HCT116 (cell line): ENCODE measurements at regions not wholly inside any gene's neighbourhood (a gene's known extent, or its start where the extent isn't known, plus 50 kb on each side); places are given as distances from the start of the nearest gene placed in this dataset.

ENCODE experiments used
- ATAC-seq: fragments of 200-7000 bp; cut with Tn5 transposase; 2 replicates; pipeline ENCODE4 v1.9.1; 2020; ENCODE audit warnings: mild to moderate bottlenecking, moderate library complexity
- BruUV-seq: library from RNA; stranded (reverse); fragments of 400-500 nt; replicated peaks from 2 replicates; lab custom pipeline; 2021; lab: Mats Ljungman, UMichigan
- CTCF ChIA-PET: fragments of 300-600 bp; sonication (Branson Sonifier 250); formaldehyde crosslinking; loops from one replicate; lab custom pipeline; 2021; ENCODE audit warnings: antibody characterized with exemption; lab: Charles Lee
- POLR2A ChIA-PET: fragments of 300-600, 350-600 bp; sonication (Branson Sonifier 250); formaldehyde crosslinking; loops from one replicate; lab custom pipeline; 2021; ENCODE audit warnings: antibody characterized with exemption; lab: Charles Lee
- RAD21 ChIA-PET, 2 experiments: fragments of 300-600 bp; sonication (Branson Sonifier 250); formaldehyde crosslinking; loops; one replicate each; lab custom pipeline; 2023; ENCODE audit warnings: low total read pairs in 2 of 2; ENCODE audit not compliant: uncharacterized antibody in 2 of 2, unreplicated experiment in 2 of 2, low non-redundant PET in 1 of 2; lab: Charles Lee
- DNase-seq: peaks from one replicate; pipeline ENCODE4 v3.0.0-alpha.2; 2010; ENCODE audit warnings: low read depth, low spot score
- H2AFZ ChIP-seq: fragments of 200-600 bp; shearing (Covaris generic), sonication (generic); 2 replicates; pipeline ENCODE4 v1.6.1; 2017; ENCODE audit warnings: low read depth, mixed run types, mixed read lengths, antibody characterized with exemption, low read length; ENCODE audit not compliant: poor library complexity, severe bottlenecking
- H3K27ac ChIP-seq: 2 replicates; pipeline ENCODE4 v1.5.1; 2012; ENCODE audit warnings: low read depth, low read length
- H3K27me3 ChIP-seq: fragments of 200-600 bp; sonication (generic); 2 replicates; pipeline ENCODE4 v1.6.1; 2016; ENCODE audit warnings: mixed run types, low read length, mixed read lengths; ENCODE audit not compliant: insufficient read depth
- H3K36me3 ChIP-seq, 2 experiments: fragments of 200-500 bp in 1 of 2; fragments of 200-600 bp in 1 of 2; sonication (Bioruptor generic) in 1 of 2; sonication (generic) in 1 of 2; 2 replicates each; pipeline versions ENCODE4 v1.5.1 to v1.6.1; 2014 to 2016; ENCODE audit warnings: low read length in 2 of 2, inconsistent platforms in 1 of 2, mixed read lengths in 1 of 2, mixed run types in 1 of 2; ENCODE audit not compliant: insufficient read depth in 2 of 2, control insufficient read depth in 1 of 2
- H3K4me1 ChIP-seq, 2 experiments: fragments of 200-600 bp in 1 of 2; sonication (generic) in 1 of 2; 2 replicates each; pipeline versions ENCODE4 v1.5.1 to v1.6.1; 2012 to 2017; ENCODE audit warnings: low read length in 2 of 2, inconsistent platforms in 1 of 2, mild to moderate bottlenecking in 1 of 2, mixed read lengths in 1 of 2, mixed run types in 1 of 2, moderate library complexity in 1 of 2; ENCODE audit not compliant: insufficient read depth in 2 of 2, control insufficient read depth in 1 of 2
- H3K4me2 ChIP-seq: fragments of 200-600 bp; sonication (generic); 2 replicates; pipeline ENCODE4 v1.6.1; 2017; ENCODE audit warnings: mixed run types, low read length, mixed read lengths
- H3K4me3 ChIP-seq, 2 experiments: fragments of 200-600 bp in 1 of 2; sonication (generic) in 1 of 2; replicated peaks in 1 of 2; 2 replicates each; pipeline ENCODE4 v1.5.1; 2011 to 2016; ENCODE audit warnings: low read length in 2 of 2, control low read depth in 1 of 2, low read depth in 1 of 2, mild to moderate bottlenecking in 1 of 2, mixed read lengths in 1 of 2, mixed run types in 1 of 2
- H3K79me2 ChIP-seq: fragments of 200-600 bp; sonication (generic); 2 replicates; pipeline ENCODE4 v1.6.1; 2017; ENCODE audit warnings: mild to moderate bottlenecking, mixed run types, low read length, moderate library complexity, mixed read lengths; ENCODE audit not compliant: insufficient read depth
- H3K9ac ChIP-seq: fragments of 200-600 bp; sonication (generic); 2 replicates; pipeline ENCODE4 v1.6.1; 2016; ENCODE audit warnings: low read length, mixed read lengths
- H3K9me2 ChIP-seq: fragments of 200-600 bp; sonication (generic), shearing (Covaris generic); 2 replicates; pipeline ENCODE4 v1.6.1; 2017; ENCODE audit warnings: mixed run types, mild to moderate bottlenecking, moderate library complexity; ENCODE audit not compliant: insufficient read depth
- H3K9me3 ChIP-seq, 2 experiments: fragments of 200-500 bp in 1 of 2; fragments of 200-600 bp in 1 of 2; sonication (Bioruptor generic) in 1 of 2; sonication (generic) in 1 of 2; 2 replicates each; pipeline ENCODE4 v1.6.1; 2014 to 2017; ENCODE audit warnings: low read length in 2 of 2, mixed read lengths in 2 of 2, inconsistent platforms in 1 of 2, low read depth in 1 of 2, mild to moderate bottlenecking in 1 of 2, mixed run types in 1 of 2, moderate library complexity in 1 of 2; ENCODE audit not compliant: control insufficient read depth in 1 of 2, insufficient read depth in 1 of 2
- H4K20me1 ChIP-seq: fragments of 200-600 bp; sonication (generic), shearing (Covaris generic); 2 replicates; pipeline ENCODE4 v1.6.1; 2017; ENCODE audit warnings: mixed run types, mild to moderate bottlenecking, moderate library complexity; ENCODE audit not compliant: insufficient read depth
- EZH2 ChIP-seq: fragments of 200-600 bp; sonication (generic); IDR thresholded peaks from 2 replicates; pipeline ENCODE4 v1.6.1; 2017; ENCODE audit warnings: antibody characterized with exemption, mixed run types
- POLR2A ChIP-seq: IDR thresholded peaks from 2 replicates; pipeline ENCODE4 v1.7.0; 2011; ENCODE audit warnings: borderline replicate concordance; ENCODE audit not compliant: insufficient read depth, insufficient read length; ENCODE audit errors: extremely low read depth
- POLR2AphosphoS5 ChIP-seq: IDR thresholded peaks from 2 replicates; pipeline ENCODE4 v1.6.1; 2011; ENCODE audit warnings: mild to moderate bottlenecking, low read depth, low read length, moderate library complexity
- SP1 ChIP-seq: IDR thresholded peaks from 2 replicates; pipeline ENCODE4 v1.6.1; 2012; ENCODE audit warnings: low read depth
- intact Hi-C: fragments of 100-400 bp; cut with micrococcal nuclease; formaldehyde crosslinking; loops from 2 replicates; pipeline ENCODE4 v1.10.0; 2022
- TF ChIP-seq, protein P1 (sequence below): IDR thresholded peaks from 2 replicates; pipeline ENCODE4 v1.6.1; 2012
- TF ChIP-seq, protein P2 (sequence below): IDR thresholded peaks from 2 replicates; pipeline ENCODE4 v1.6.1; 2011; ENCODE audit warnings: mild to moderate bottlenecking, low read length, moderate library complexity; ENCODE audit not compliant: insufficient replicate concordance; ENCODE audit errors: extremely low read depth

DNA sequence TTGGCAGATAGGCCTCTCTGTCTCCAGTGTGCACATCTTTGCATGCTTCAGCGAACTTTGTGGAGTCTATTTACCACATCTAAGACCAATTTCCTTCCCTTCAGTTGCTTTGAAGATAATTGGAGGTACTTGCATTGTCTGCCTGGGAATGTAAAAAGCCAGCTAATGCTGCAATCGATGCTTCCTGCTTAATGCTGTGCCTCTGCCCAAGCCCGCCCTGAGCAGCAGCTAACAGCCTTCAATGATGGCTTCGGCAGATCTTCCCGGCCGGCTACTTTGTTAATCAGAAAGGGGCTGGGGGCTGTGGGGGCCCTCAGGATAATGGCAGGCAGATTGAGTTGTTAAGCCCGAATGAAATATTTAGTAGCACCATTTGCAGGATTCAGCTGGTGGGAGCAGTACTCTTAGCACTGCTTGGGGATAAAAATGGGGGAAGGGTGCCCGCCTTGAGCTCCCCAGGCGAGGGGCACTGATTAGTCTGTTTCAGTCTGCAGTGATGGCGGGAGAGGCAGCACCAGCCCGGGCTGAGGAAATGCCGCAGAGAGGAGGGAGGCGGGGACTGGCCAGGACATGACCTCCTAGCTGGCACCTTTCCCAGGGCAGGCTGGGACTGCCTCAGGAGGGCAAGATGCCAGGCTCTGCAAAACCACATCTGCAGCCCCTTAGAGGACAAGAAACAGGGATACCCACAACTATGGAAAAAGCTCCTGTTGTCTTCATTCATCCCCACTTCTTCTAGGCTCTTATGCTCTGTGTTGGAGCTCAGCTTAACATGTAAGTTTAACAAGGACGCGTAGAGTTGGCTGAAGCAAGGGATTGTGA, 460.0 kb downstream of the BUD13 start:
- Histone ChIP-seq H3K9me2 (no peaks in the 10 kb centered on the region), H3K9me3 (no peaks in the 10 kb centered on the region), H3K36me3 (no peaks in the 10 kb centered on the region), H3K4me3 (no peak overlapping the region), H2AFZ (no peak overlapping the region), H3K4me2 (peak overlapping the region; percentile 19; the same call in 1 of the 2 replicates), H3K4me1 (peaks cover 0 to 5% of the 10 kb centered on the region in 2 experiments; a peak in 2 of 4 replicates), H3K27me3 (peaks cover 14% of the 10 kb centered on the region; the same call in 1 of the 2 replicates), H3K79me2 (no peaks in the 10 kb centered on the region), H4K20me1 (no peaks in the 10 kb centered on the region), H3K27ac (no peak overlapping the region), H3K9ac (no peak overlapping the region)
- ChIA-PET POLR2A (no interaction called here), CTCF (no interaction called here), RAD21 (no interaction called here)
- no peak for TF ChIP-seq SP1
- TF ChIP-seq, protein P1, sequence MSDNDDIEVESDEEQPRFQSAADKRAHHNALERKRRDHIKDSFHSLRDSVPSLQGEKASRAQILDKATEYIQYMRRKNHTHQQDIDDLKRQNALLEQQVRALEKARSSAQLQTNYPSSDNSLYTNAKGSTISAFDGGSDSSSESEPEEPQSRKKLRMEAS = no peak
- no peak for DNase-seq
- no TSS peak for BruUV-seq
- intact Hi-C loops = no loop called here
- ATAC-seq = peak; percentile 50; the same call in 1 of the 2 replicates

DNA sequence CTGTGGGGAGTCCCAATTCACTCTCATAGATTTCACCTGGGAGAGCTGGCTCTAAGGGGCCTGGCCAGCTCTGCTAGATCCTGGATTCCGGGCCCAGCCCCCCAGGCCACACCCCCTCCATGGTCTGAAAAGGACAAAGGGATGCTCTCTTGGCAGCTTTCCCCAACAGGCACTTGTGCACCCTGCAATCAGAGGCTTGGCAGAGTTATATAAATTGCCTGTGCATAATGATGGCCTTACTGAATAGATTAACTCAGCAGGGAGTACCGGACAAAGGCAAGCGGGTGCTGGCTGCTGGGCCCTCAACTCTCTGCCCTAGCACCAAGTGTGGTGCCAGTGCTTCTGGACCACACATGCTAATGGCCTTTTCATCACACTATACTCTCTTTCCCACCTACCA, 461.6 kb downstream of the BUD13 start:
- H3K4me2 ChIP-seq = no peak overlapping the region
- RAD21 ChIA-PET = no interaction called here
- TF ChIP-seq, protein P2, sequence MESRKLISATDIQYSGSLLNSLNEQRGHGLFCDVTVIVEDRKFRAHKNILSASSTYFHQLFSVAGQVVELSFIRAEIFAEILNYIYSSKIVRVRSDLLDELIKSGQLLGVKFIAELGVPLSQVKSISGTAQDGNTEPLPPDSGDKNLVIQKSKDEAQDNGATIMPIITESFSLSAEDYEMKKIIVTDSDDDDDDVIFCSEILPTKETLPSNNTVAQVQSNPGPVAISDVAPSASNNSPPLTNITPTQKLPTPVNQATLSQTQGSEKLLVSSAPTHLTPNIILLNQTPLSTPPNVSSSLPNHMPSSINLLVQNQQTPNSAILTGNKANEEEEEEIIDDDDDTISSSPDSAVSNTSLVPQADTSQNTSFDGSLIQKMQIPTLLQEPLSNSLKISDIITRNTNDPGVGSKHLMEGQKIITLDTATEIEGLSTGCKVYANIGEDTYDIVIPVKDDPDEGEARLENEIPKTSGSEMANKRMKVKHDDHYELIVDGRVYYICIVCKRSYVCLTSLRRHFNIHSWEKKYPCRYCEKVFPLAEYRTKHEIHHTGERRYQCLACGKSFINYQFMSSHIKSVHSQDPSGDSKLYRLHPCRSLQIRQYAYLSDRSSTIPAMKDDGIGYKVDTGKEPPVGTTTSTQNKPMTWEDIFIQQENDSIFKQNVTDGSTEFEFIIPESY = no peak
- TF ChIP-seq EZH2 (no peak), POLR2AphosphoS5 (no peak), POLR2A (no peak)

More for the DNA sequence above, 461.6 kb downstream of the BUD13 start:
- Histone ChIP-seq H4K20me1 (no peaks in the 10 kb centered on the region), H3K79me2 (no peaks in the 10 kb centered on the region), H2AFZ (no peak overlapping the region), H3K4me3 (no peak overlapping the region), H3K4me1 (peaks cover 0 to 5% of the 10 kb centered on the region in 2 experiments; a peak in 2 of 4 replicates), H3K9me3 (no peaks in the 10 kb centered on the region), H3K9ac (no peak overlapping the region), H3K27me3 (peaks cover 14% of the 10 kb centered on the region; the same call in 1 of the 2 replicates), H3K36me3 (no peaks in the 10 kb centered on the region), H3K27ac (no peak overlapping the region), H3K9me2 (no peaks in the 10 kb centered on the region)
- no peak for ATAC-seq
- CTCF ChIA-PET = no interaction called here
- DNase-seq = no peak
- intact Hi-C loops = no loop called here
- BruUV-seq = no TSS peak
- POLR2A ChIA-PET = no interaction called here
